H1 (cell line): ENCODE measurements at regions not wholly inside any gene's neighbourhood (a gene's known extent, or its start where the extent isn't known, plus 50 kb on each side); places are given as distances from the start of the nearest gene placed in this dataset.

ENCODE experiments used
- CTCF ChIA-PET: fragments of 300-600 bp; sonication (Branson Sonifier 250); formaldehyde crosslinking; loops from one replicate; lab custom pipeline; 2021; ENCODE audit not compliant: partially characterized antibody; lab: Charles Lee
- POLR2A ChIA-PET: fragments of 300-600 bp; sonication (Branson Sonifier 250); formaldehyde crosslinking; loops from one replicate; lab custom pipeline; 2021; ENCODE audit warnings: inconsistent platforms; ENCODE audit not compliant: partially characterized antibody; lab: Charles Lee
- DNase-seq, 2 experiments: peaks; one replicate each; pipeline versions ENCODE4 v3.0.0 to v3.0.0-alpha.2; 2010 to 2022; ENCODE audit warnings: low spot score in 2 of 2, low read depth in 1 of 2, mixed read lengths in 1 of 2
- FAIRE-seq: peaks from 2 replicates; lab custom pipeline; 2011; peaks lifted over from hg19 to GRCh38; lab: Jason Lieb, UNC
- H2AFZ ChIP-seq: 2 replicates; pipeline ENCODE4 v1.8.1; 2012; ENCODE audit warnings: low read length, inconsistent platforms
- H2AK5ac ChIP-seq: 2 replicates; pipeline ENCODE4 v1.6.1; 2013; ENCODE audit warnings: low read depth, low read length
- H2BK120ac ChIP-seq: replicated peaks from 2 replicates; pipeline ENCODE3; 2013; ENCODE audit warnings: low read depth, low read length, inconsistent platforms
- H2BK12ac ChIP-seq: 2 replicates; pipeline ENCODE4 v1.6.1; 2013; ENCODE audit warnings: low read depth, low read length
- H2BK15ac ChIP-seq: 2 replicates; pipeline ENCODE4 v1.6.1; 2013; ENCODE audit warnings: low read length
- H2BK20ac ChIP-seq: 2 replicates; pipeline ENCODE4 v1.6.1; 2013; ENCODE audit warnings: low read length
- H2BK5ac ChIP-seq: 2 replicates; pipeline ENCODE4 v1.6.1; 2013; ENCODE audit warnings: low read depth, low read length
- H3K14ac ChIP-seq: 2 replicates; pipeline ENCODE4 v1.6.1; 2013; ENCODE audit warnings: inconsistent platforms; ENCODE audit not compliant: insufficient read length
- H3K18ac ChIP-seq: 2 replicates; pipeline ENCODE4 v1.6.1; 2013; ENCODE audit warnings: low read length; ENCODE audit errors: extremely low read depth
- H3K23ac ChIP-seq: 2 replicates; pipeline ENCODE4 v1.6.1; 2013; ENCODE audit warnings: inconsistent platforms; ENCODE audit not compliant: insufficient read length
- H3K23me2 ChIP-seq: 2 replicates; pipeline ENCODE4 v1.6.1; 2013; ENCODE audit warnings: low read depth, low read length
- H3K27ac ChIP-seq: 2 replicates; pipeline ENCODE4 v1.6.1; 2011; ENCODE audit warnings: low read depth, low read length, inconsistent platforms
- H3K27me3 ChIP-seq, 4 experiments: replicated peaks in 1 of 4; 1 replicate in 1 of 4; 2 replicates in 3 of 4; pipeline versions ENCODE4 v1.6.1 to v1.8.1; 2011 to 2013; ENCODE audit warnings: low read length in 3 of 4, mild to moderate bottlenecking in 3 of 4, inconsistent platforms in 2 of 4, mixed read lengths in 2 of 4, moderate library complexity in 1 of 4; ENCODE audit not compliant: control insufficient read depth in 3 of 4, insufficient read depth in 3 of 4; ENCODE audit errors: extremely low read depth in 1 of 4
- H3K36me3 ChIP-seq, 4 experiments: 2 replicates each; pipeline versions ENCODE4 v1.6.1 to v1.8.1; 2011 to 2013; ENCODE audit warnings: mild to moderate bottlenecking in 4 of 4, low read length in 3 of 4, moderate library complexity in 2 of 4, control low read depth in 1 of 4, inconsistent platforms in 1 of 4; ENCODE audit not compliant: insufficient read depth in 4 of 4, control insufficient read depth in 2 of 4
- H3K4ac ChIP-seq: replicated peaks from 2 replicates; pipeline ENCODE3; 2013; ENCODE audit warnings: low read length, low read depth, mixed read lengths, inconsistent platforms; ENCODE audit not compliant: insufficient read length
- H3K4me1 ChIP-seq, 4 experiments: replicated peaks in 1 of 4; 1 replicate in 1 of 4; 2 replicates in 3 of 4; pipeline versions ENCODE4 v1.6.1 to v1.8.1; 2011 to 2013; ENCODE audit warnings: low read length in 3 of 4, inconsistent platforms in 2 of 4, mixed read lengths in 1 of 4; ENCODE audit not compliant: insufficient read depth in 4 of 4, control insufficient read depth in 3 of 4
- H3K4me2 ChIP-seq, 2 experiments: 2 replicates each; pipeline versions ENCODE4 v1.6.1 to v1.8.1; 2011 to 2013; ENCODE audit warnings: low read depth in 2 of 2, low read length in 2 of 2, control low read depth in 1 of 2, inconsistent platforms in 1 of 2, mild to moderate bottlenecking in 1 of 2; ENCODE audit not compliant: insufficient read depth in 1 of 2
- H3K4me3 ChIP-seq, 4 experiments: fragments of 200-600, 300-600 bp in 1 of 4; sonication (generic), shearing (Covaris generic), sonication (Bioruptor Twin) in 1 of 4; 2 replicates each; pipeline versions ENCODE4 v1.5.1 to v1.8.1; 2011 to 2016; ENCODE audit warnings: low read length in 4 of 4, low read depth in 3 of 4, control low read depth in 2 of 4, inconsistent platforms in 2 of 4, mild to moderate bottlenecking in 2 of 4, mixed read lengths in 1 of 4, moderate library complexity in 1 of 4; ENCODE audit not compliant: insufficient read depth in 2 of 4; ENCODE audit errors: extremely low read depth in 1 of 4
- H3K56ac ChIP-seq: replicated peaks from 2 replicates; pipeline ENCODE3; 2013; ENCODE audit warnings: low read depth, mild to moderate bottlenecking, mixed read lengths, low read length, inconsistent platforms; ENCODE audit not compliant: insufficient read length
- H3K79me1 ChIP-seq: 2 replicates; pipeline ENCODE4 v1.6.1; 2013; ENCODE audit warnings: low read depth, low read length, control low read depth
- H3K79me2 ChIP-seq, 2 experiments: 2 replicates each; pipeline versions ENCODE4 v1.6.1 to v1.8.1; 2012 to 2013; ENCODE audit warnings: low read length in 2 of 2, mild to moderate bottlenecking in 2 of 2, inconsistent platforms in 1 of 2; ENCODE audit not compliant: insufficient read depth in 2 of 2, control insufficient read depth in 1 of 2
- H3K9ac ChIP-seq, 4 experiments: replicated peaks in 1 of 4; 1 replicate in 1 of 4; 2 replicates in 3 of 4; pipeline versions ENCODE4 v1.6.1 to v1.8.1; 2011 to 2013; ENCODE audit warnings: low read depth in 3 of 4, low read length in 3 of 4, control low read depth in 2 of 4, mild to moderate bottlenecking in 2 of 4, moderate library complexity in 2 of 4, inconsistent platforms in 1 of 4; ENCODE audit errors: extremely low read depth in 1 of 4
- H3K9me3 ChIP-seq, 2 experiments: 2 replicates each; pipeline versions ENCODE4 v1.6.1 to v1.8.1; 2012 to 2013; ENCODE audit warnings: mild to moderate bottlenecking in 2 of 2, moderate library complexity in 2 of 2, control low read depth in 1 of 2, inconsistent platforms in 1 of 2, low read depth in 1 of 2, low read length in 1 of 2, mixed read lengths in 1 of 2; ENCODE audit not compliant: insufficient read depth in 2 of 2
- H4K20me1 ChIP-seq, 2 experiments: replicated peaks in 1 of 2; 2 replicates each; pipeline versions ENCODE3 to v1.8.1; 2011 to 2013; ENCODE audit warnings: inconsistent platforms in 2 of 2, low read length in 2 of 2, mild to moderate bottlenecking in 1 of 2; ENCODE audit not compliant: insufficient read depth in 2 of 2, control insufficient read depth in 1 of 2
- H4K5ac ChIP-seq: 2 replicates; pipeline ENCODE4 v1.6.1; 2013; ENCODE audit warnings: low read length, low read depth, mixed read lengths, inconsistent platforms; ENCODE audit not compliant: insufficient read length
- H4K8ac ChIP-seq: 2 replicates; pipeline ENCODE4 v1.8.0; 2013; ENCODE audit warnings: mild to moderate bottlenecking, moderate library complexity, low read length, inconsistent platforms; ENCODE audit not compliant: insufficient read depth; ENCODE audit errors: extremely low read depth
- H4K91ac ChIP-seq: replicated peaks from 2 replicates; pipeline ENCODE3; 2013; ENCODE audit warnings: low read length, mixed read lengths, inconsistent platforms; ENCODE audit not compliant: insufficient read length
- ATF3 ChIP-seq: IDR thresholded peaks from 2 replicates; pipeline ENCODE4 v1.6.1; 2011; ENCODE audit warnings: low read depth, mild to moderate bottlenecking, low read length; ENCODE audit not compliant: insufficient read depth
- YY1 ChIP-seq: IDR thresholded peaks from 2 replicates; pipeline ENCODE4 v1.6.1; 2011; ENCODE audit warnings: low read depth, mild to moderate bottlenecking, low read length
- WGBS, 2 experiments: shearing (Covaris generic) in 1 of 2; methylation state at CpG; one replicate each; pipeline versions ENCODE4 v1.1.6 to v1.1.7; 2013 to 2015; ENCODE audit warnings: low lambda C conversion rate in 2 of 2, mixed read lengths in 2 of 2, inconsistent platforms in 1 of 2, low coverage in 1 of 2, missing lambda C conversion rate in 1 of 2; ENCODE audit not compliant: insufficient replicate concordance in 2 of 2, insufficient coverage in 1 of 2, insufficient read length in 1 of 2; ENCODE audit errors: extremely low coverage in 1 of 2, missing lambda C conversion rate in 1 of 2; 5-methylcytosine and 5-hydroxymethylcytosine counted together

- H3K27me3 ChIP-seq, result no peaks in the 10 kb centered on the region
These were observed 463.6 kb upstream of the CCDC196 start for GRCh38 chr14:66022526-66022925.

More at GRCh38 chr14:66022526-66022925, 463.6 kb upstream of the CCDC196 start:
- DNase-seq (no peak), FAIRE-seq (no peak)
- Histone ChIP-seq H3K14ac (no peak overlapping the region), H4K20me1 (no peaks in the 10 kb centered on the region), H3K9ac (no peak overlapping the region), H3K27ac (no peak overlapping the region), H2BK15ac (no peak overlapping the region), H3K79me2 (no peaks in the 10 kb centered on the region), H3K4ac (no peak overlapping the region), H3K18ac (no peak overlapping the region; the same call in 1 of the 2 replicates), H3K79me1 (no peaks in the 10 kb centered on the region), H2BK5ac (no peak overlapping the region), H3K9me3 (no peaks in the 10 kb centered on the region), H2AFZ (no peak overlapping the region), H3K56ac (no peak overlapping the region), H3K4me1 (no peaks in the 10 kb centered on the region), H2BK12ac (no peak overlapping the region), H2BK120ac (no peak overlapping the region), H4K91ac (no peak overlapping the region), H4K5ac (no peak overlapping the region), H2BK20ac (no peak overlapping the region), H3K4me2 (no peak overlapping the region), H3K23ac (no peak overlapping the region), H3K23me2 (no peaks in the 10 kb centered on the region), H2AK5ac (no peak overlapping the region), H3K36me3 (no peaks in the 10 kb centered on the region), H4K8ac (no peak overlapping the region), H3K4me3 (no peak overlapping the region)
- 73% methylated on average over 8 of the region's 8 CpGs; no CpG with 5 or more reads in 1 of the 2 experiments for WGBS, 2 experiments
- no peak for TF ChIP-seq YY1
- TF ChIP-seq ATF3, result no peak
- ChIA-PET POLR2A (no interaction called here), CTCF (interaction anchor here (0.6 to 2.2 kb wide), 4 partner anchors 15 to 1142 kb away, joined by 3 to 6 read pairs (median 3); no protein-coding TSS in a partner anchor)
